ENCODE measurements at regions not wholly inside any gene's neighbourhood (a gene's known extent, or its start where the extent isn't known, plus 50 kb on each side); places are given as distances from the start of the nearest gene placed in this dataset.

DNA sequence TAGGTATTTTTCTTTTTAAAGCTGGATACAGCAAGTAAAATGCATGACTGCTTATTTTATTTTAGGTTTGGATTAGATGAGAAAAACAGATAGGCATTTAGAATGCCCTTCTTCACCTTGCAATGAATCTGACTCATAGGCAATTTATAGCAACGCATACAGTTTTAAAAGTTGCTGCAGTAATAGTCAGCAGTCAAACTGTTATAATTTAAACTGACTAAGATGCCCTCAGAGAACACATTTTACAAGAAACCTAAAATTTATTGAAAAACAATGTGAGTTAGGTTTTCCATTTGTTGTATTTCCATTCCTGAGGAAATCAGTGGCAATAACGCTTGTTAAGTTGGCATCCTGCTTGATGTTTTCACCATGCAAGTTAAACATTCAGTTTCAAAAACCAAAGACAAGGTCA lies 1128.2 kb upstream of the PCDH9 start:
- 53 to 60% methylated on average over 2 of the region's 2 CpGs for WGBS, 2 donors

DNA sequence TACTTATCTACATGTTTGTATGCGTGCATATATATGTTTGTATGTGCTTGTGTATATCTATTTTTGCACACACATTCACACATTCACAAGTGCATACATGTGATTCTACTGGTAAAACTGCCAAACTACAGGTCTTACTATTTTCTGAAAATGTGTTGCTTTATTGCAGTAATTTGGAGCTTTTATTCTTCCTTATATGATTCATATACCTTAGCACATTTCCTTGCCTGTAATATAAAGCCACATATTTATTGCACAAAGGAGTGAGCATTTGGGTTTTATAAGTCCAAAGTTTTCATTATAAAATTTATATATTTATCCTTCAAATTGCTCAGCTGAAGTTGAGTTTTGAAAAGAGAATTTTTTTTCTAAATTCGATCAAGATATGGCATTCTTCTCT lies 1120.4 kb upstream of the PCDH9 start:
- WGBS, 2 donors = 79 to 87% methylated on average over 2 of the region's 2 CpGs
- no peaks in the 10 kb centered on the region for H3K36me3 ChIP-seq
- H3K9me3 ChIP-seq = peaks cover 0 to 8% (median 0%) of the 10 kb centered on the region in 11 donors
- no peaks in the 10 kb centered on the region for H3K4me1 ChIP-seq
- DNase-seq (no peak), ATAC-seq (no peak)
- no peaks in the 10 kb centered on the region for H3K27me3 ChIP-seq
- no peak overlapping the region for H3K27ac ChIP-seq
- TF ChIP-seq, protein P1, sequence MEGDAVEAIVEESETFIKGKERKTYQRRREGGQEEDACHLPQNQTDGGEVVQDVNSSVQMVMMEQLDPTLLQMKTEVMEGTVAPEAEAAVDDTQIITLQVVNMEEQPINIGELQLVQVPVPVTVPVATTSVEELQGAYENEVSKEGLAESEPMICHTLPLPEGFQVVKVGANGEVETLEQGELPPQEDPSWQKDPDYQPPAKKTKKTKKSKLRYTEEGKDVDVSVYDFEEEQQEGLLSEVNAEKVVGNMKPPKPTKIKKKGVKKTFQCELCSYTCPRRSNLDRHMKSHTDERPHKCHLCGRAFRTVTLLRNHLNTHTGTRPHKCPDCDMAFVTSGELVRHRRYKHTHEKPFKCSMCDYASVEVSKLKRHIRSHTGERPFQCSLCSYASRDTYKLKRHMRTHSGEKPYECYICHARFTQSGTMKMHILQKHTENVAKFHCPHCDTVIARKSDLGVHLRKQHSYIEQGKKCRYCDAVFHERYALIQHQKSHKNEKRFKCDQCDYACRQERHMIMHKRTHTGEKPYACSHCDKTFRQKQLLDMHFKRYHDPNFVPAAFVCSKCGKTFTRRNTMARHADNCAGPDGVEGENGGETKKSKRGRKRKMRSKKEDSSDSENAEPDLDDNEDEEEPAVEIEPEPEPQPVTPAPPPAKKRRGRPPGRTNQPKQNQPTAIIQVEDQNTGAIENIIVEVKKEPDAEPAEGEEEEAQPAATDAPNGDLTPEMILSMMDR (IDR thresholded peaks at IDR 0.05) = no peak
- no peak overlapping the region for H3K4me3 ChIP-seq
- intact Hi-C loops (cut with DNase I) = no loop called here

More for the DNA sequence above, 1128.2 kb upstream of the PCDH9 start:
- ATAC-seq (no peak), DNase-seq (no peak)
- no peak overlapping the region for H3K4me3 ChIP-seq
- H3K4me1 ChIP-seq = no peaks in the 10 kb centered on the region
- no peaks in the 10 kb centered on the region for H3K36me3 ChIP-seq
- peaks cover 0 to 17% (median 0%) of the 10 kb centered on the region in 11 donors for H3K9me3 ChIP-seq
- TF ChIP-seq, protein P1 (IDR thresholded peaks at IDR 0.05) = no peak
- H3K27ac ChIP-seq = no peak overlapping the region
- no peaks in the 10 kb centered on the region for H3K27me3 ChIP-seq
- intact Hi-C loops (cut with DNase I) = no loop called here

DNA sequence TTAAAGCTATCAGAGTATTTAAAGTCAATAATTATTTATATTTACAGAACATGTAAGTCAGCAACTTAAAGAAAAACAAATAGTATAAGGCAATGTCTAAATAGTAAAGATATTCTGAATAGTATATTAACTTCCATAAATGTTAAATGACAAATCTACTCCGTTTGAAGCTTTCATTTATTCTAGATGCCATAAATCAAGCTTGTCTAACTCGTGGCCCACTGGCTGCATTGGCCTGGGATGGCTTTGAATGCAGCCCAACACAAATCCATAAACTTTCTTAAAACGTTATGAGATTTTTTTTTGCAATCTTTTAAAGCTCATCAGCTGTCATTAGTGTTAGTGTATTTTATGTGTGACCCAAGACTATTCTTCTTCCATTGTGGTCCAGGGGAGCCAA lies 1117.1 kb upstream of the PCDH9 start:
- intact Hi-C loops (cut with DNase I) = no loop called here
- DNase-seq (no peak), ATAC-seq (no peak)
- H3K4me3 ChIP-seq = no peak overlapping the region
- H3K27ac ChIP-seq = no peak overlapping the region
- TF ChIP-seq, protein P1 (IDR thresholded peaks at IDR 0.05) = no peak
- WGBS, 2 donors = 41 to 57% methylated on average over 3 of the region's 3 CpGs
- H3K27me3 ChIP-seq = no peaks in the 10 kb centered on the region
- H3K4me1 ChIP-seq = no peaks in the 10 kb centered on the region
- H3K9me3 ChIP-seq = peaks cover 0 to 30% (median 0%) of the 10 kb centered on the region in 11 donors
- H3K36me3 ChIP-seq = no peaks in the 10 kb centered on the region

DNA sequence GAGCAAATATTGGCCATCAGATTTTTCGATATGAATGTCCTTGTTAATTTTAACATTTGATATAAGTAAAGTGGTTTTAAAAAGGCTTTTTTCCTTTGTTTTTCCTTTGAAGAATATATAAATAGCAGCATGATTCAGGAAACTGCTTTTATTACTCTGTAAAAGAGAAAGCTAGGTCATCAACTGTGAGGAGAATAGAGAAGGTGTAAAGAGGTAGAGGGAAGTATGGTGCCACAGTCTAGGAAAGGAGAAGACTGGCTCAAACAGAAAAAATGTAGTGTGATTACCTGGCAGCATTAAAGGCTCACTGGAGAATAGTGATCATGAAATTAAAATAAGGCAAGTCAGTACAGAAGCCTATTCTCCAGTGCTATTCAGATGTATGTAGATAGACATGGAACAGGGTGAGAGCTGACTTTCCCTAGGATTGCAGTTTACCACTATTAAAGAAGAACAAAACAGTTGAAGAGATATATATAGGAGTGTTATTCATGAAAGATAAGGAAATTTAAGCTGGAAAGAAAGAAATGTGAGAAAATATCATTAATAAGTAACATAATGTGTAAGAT lies 1115.9 kb upstream of the PCDH9 start:
- Histone ChIP-seq H3K27me3 (no peaks in the 10 kb centered on the region), H3K4me1 (no peaks in the 10 kb centered on the region), H3K4me3 (no peak overlapping the region), H3K9me3 (peaks cover 0 to 42% (median 0%) of the 10 kb centered on the region in 11 donors), H3K27ac (no peak overlapping the region), H3K36me3 (no peaks in the 10 kb centered on the region)
- DNase-seq (no peak), ATAC-seq (no peak)
- intact Hi-C loops (cut with DNase I) = no loop called here
- WGBS, 2 donors = 73 to 79% methylated on average over 1 of the region's 1 CpG
- TF ChIP-seq, protein P1 (IDR thresholded peaks at IDR 0.05) = no peak

Measured in heart right ventricle (tissue), 16 donors.